ENCODE measurements at regions not wholly inside any gene's neighbourhood (a gene's known extent, or its start where the extent isn't known, plus 50 kb on each side); places are given as distances from the start of the nearest gene placed in this dataset.

GRCh38 chr3:178450476-178450875 is 85.8 kb upstream of the KCNMB2 start:
- no peaks in the 10 kb centered on the region for H3K9me3 ChIP-seq (replicated peaks; ENCODE audit: control insufficient read depth, insufficient read depth, low read length)
- POLR2A ChIA-PET, result no interaction called here
- dilution Hi-C loops (cut with MboI; ENCODE audit: extremely low pct_ligation_motif_present, low sequenced_read_pairs), result no loop called here
- H3K4me3 ChIP-seq (replicated peaks in 1 of 3; ENCODE audit: insufficient read depth in 1 of 3, low read depth in 1 of 3, low read length in 3 of 3), result no peak overlapping the region
- no peak for DNase-seq (ENCODE audit: low read depth, low spot score)
- no peaks in the 10 kb centered on the region for H3K36me3 ChIP-seq (ENCODE audit: control insufficient read depth in 2 of 2, extremely low read depth in 1 of 2, insufficient read depth in 2 of 2, low read length in 2 of 2)
- no peaks in the 10 kb centered on the region for H3K79me2 ChIP-seq (ENCODE audit: control insufficient read depth, insufficient read depth, low read length)
- no peaks in the 10 kb centered on the region for H3K9me1 ChIP-seq (replicated peaks; ENCODE audit: control insufficient read depth, extremely low read depth, insufficient read depth, low read length)
- H2AFZ ChIP-seq (ENCODE audit: low read depth, low read length), result no peak overlapping the region
- FAIRE-seq, result no peak
- H3K27ac ChIP-seq (ENCODE audit: insufficient read depth, low read depth, low read length), result no peak overlapping the region
- CTCF ChIA-PET, result interaction anchor here (0.9 kb wide), 1 partner anchor 10 kb away, joined by 3 read pairs; no protein-coding TSS in a partner anchor
- no peak overlapping the region for H3K4me2 ChIP-seq (ENCODE audit: insufficient read depth, low read length)
- no peak overlapping the region for H3K9ac ChIP-seq (replicated peaks; ENCODE audit: extremely low read depth, insufficient read depth, low read length)
- H3K27me3 ChIP-seq (ENCODE audit: control insufficient read depth in 2 of 2, insufficient read depth in 2 of 2, low read length in 2 of 2), result no peaks in the 10 kb centered on the region
- TF ChIP-seq CTCF (IDR thresholded peaks at IDR 0.05; ENCODE audit: extremely low read depth in 1 of 2, insufficient read depth in 1 of 2, low read depth in 1 of 2, low read length in 2 of 2) (no peak), FOS (IDR thresholded peaks at IDR 0.05; ENCODE audit: borderline replicate concordance, insufficient read depth, low read length) (no peak), MYC (IDR thresholded peaks at IDR 0.05; ENCODE audit: low read depth, low read length) (no peak), GATA2 (IDR thresholded peaks at IDR 0.05; ENCODE audit: insufficient read depth, insufficient read length, low read depth, low read length) (no peak)
- BruUV-seq (replicated peaks), result no TSS peak
- intact Hi-C loops (cut with micrococcal nuclease), result no loop called here
- no peaks in the 10 kb centered on the region for H4K20me1 ChIP-seq (replicated peaks; ENCODE audit: control insufficient read depth, extremely low read depth, insufficient read depth, low read length)
- H3K4me1 ChIP-seq (ENCODE audit: control insufficient read depth, extremely low read depth, insufficient read depth, low read length), result no peaks in the 10 kb centered on the region

GRCh38 chr3:178451799-178452198 is 84.4 kb upstream of the KCNMB2 start:
- Histone ChIP-seq H3K4me3 (replicated peaks in 1 of 3; ENCODE audit: insufficient read depth in 1 of 3, low read depth in 1 of 3, low read length in 3 of 3) (no peak overlapping the region), H3K36me3 (ENCODE audit: control insufficient read depth in 2 of 2, extremely low read depth in 1 of 2, insufficient read depth in 2 of 2, low read length in 2 of 2) (no peaks in the 10 kb centered on the region), H3K27me3 (ENCODE audit: control insufficient read depth in 2 of 2, insufficient read depth in 2 of 2, low read length in 2 of 2) (peaks cover 0 to 2% of the 10 kb centered on the region in 2 experiments), H3K9me1 (replicated peaks; ENCODE audit: control insufficient read depth, extremely low read depth, insufficient read depth, low read length) (no peaks in the 10 kb centered on the region), H3K4me1 (ENCODE audit: control insufficient read depth, extremely low read depth, insufficient read depth, low read length) (no peaks in the 10 kb centered on the region), H3K9me3 (replicated peaks; ENCODE audit: control insufficient read depth, insufficient read depth, low read length) (no peaks in the 10 kb centered on the region), H3K4me2 (ENCODE audit: insufficient read depth, low read length) (no peak overlapping the region), H2AFZ (ENCODE audit: low read depth, low read length) (no peak overlapping the region), H4K20me1 (replicated peaks; ENCODE audit: control insufficient read depth, extremely low read depth, insufficient read depth, low read length) (no peaks in the 10 kb centered on the region), H3K27ac (ENCODE audit: insufficient read depth, low read depth, low read length) (no peak overlapping the region), H3K79me2 (ENCODE audit: control insufficient read depth, insufficient read depth, low read length) (no peaks in the 10 kb centered on the region), H3K9ac (replicated peaks; ENCODE audit: extremely low read depth, insufficient read depth, low read length) (no peak overlapping the region)
- no TSS peak for BruUV-seq (replicated peaks)
- dilution Hi-C loops (cut with MboI; ENCODE audit: extremely low pct_ligation_motif_present, low sequenced_read_pairs), result no loop called here
- DNase-seq (ENCODE audit: low read depth, low spot score) (no peak), FAIRE-seq (no peak)
- TF ChIP-seq JUN (IDR thresholded peaks at IDR 0.05; ENCODE audit: borderline replicate concordance, insufficient read depth, insufficient read length, low read depth) (no peak), POLR2A (IDR thresholded peaks at IDR 0.05; ENCODE audit: low read depth, low read length) (no peak), CTCF (IDR thresholded peaks at IDR 0.05; ENCODE audit: extremely low read depth in 1 of 2, insufficient read depth in 1 of 2, low read depth in 1 of 2, low read length in 2 of 2) (no peak), EZH2 (IDR thresholded peaks at IDR 0.05; ENCODE audit: borderline replicate concordance, low read depth, low read length, severe bottlenecking) (no peak), FOS (IDR thresholded peaks at IDR 0.05; ENCODE audit: borderline replicate concordance, insufficient read depth, low read length) (no peak)
- intact Hi-C loops (cut with micrococcal nuclease), result no loop called here
- POLR2A ChIA-PET, result no interaction called here
- CTCF ChIA-PET, result interaction anchor here (0.9 kb wide), 1 partner anchor 15 kb away, joined by 4 read pairs; no protein-coding TSS in a partner anchor
